ENCODE measurements at regions not wholly inside any gene's neighbourhood (a gene's known extent, or its start where the extent isn't known, plus 50 kb on each side); places are given as distances from the start of the nearest gene placed in this dataset.

DNA sequence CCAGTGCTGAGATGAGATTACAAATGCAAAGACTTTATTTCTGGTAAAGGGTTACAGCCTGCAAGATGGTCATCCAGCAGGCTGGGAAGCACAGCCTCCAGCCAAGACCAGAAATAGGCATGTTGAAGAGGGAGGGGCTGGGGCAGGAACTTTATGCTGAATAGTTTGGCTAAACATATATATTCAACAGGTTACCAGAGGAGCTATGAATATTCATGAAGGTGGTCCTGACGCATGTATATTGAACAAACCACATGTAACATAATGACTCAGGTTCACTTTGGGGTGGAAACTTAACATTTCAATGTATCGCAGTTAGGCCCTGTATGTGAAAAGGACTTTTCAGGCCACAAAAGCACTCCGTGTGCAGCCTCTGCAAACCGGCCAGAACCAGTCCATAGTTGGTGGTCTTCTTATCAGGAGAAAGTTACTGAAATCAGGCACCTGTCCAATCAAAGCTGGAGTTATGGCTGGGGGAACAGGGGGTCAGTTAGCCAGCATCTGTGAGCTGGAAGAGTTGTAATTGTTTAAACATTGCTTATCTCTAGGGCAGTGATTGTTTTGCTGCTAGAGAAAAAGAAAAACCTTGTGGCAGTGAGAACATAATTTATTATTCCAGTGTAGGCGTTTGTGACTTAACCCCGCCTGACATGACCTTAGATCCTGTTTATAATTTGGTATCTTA, 372.9 kb upstream of the AUTS2 start:
- 37 to 88% methylated on average over 3 to 4 of the region's 6 CpGs for WGBS, 2 donors (ENCODE audit: low coverage in 1 of 2)
- no peak overlapping the region for H3K27ac ChIP-seq
- no peaks in the 10 kb centered on the region for H3K4me1 ChIP-seq
- H3K27me3 ChIP-seq, result no peaks in the 10 kb centered on the region
- no peaks in the 10 kb centered on the region for H3K9me3 ChIP-seq
- H3K36me3 ChIP-seq, result no peaks in the 10 kb centered on the region
- no peak overlapping the region for H3K4me3 ChIP-seq
- no peak for ATAC-seq
- TF ChIP-seq POLR2A (IDR thresholded peaks at IDR 0.05), result no peak
- TF ChIP-seq, protein P1, sequence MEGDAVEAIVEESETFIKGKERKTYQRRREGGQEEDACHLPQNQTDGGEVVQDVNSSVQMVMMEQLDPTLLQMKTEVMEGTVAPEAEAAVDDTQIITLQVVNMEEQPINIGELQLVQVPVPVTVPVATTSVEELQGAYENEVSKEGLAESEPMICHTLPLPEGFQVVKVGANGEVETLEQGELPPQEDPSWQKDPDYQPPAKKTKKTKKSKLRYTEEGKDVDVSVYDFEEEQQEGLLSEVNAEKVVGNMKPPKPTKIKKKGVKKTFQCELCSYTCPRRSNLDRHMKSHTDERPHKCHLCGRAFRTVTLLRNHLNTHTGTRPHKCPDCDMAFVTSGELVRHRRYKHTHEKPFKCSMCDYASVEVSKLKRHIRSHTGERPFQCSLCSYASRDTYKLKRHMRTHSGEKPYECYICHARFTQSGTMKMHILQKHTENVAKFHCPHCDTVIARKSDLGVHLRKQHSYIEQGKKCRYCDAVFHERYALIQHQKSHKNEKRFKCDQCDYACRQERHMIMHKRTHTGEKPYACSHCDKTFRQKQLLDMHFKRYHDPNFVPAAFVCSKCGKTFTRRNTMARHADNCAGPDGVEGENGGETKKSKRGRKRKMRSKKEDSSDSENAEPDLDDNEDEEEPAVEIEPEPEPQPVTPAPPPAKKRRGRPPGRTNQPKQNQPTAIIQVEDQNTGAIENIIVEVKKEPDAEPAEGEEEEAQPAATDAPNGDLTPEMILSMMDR (IDR thresholded peaks at IDR 0.05), result no peak
- no peak for TF ChIP-seq POLR2AphosphoS5 (IDR thresholded peaks at IDR 0.05)
- TF ChIP-seq EP300 (IDR thresholded peaks at IDR 0.05), result no peak

DNA sequence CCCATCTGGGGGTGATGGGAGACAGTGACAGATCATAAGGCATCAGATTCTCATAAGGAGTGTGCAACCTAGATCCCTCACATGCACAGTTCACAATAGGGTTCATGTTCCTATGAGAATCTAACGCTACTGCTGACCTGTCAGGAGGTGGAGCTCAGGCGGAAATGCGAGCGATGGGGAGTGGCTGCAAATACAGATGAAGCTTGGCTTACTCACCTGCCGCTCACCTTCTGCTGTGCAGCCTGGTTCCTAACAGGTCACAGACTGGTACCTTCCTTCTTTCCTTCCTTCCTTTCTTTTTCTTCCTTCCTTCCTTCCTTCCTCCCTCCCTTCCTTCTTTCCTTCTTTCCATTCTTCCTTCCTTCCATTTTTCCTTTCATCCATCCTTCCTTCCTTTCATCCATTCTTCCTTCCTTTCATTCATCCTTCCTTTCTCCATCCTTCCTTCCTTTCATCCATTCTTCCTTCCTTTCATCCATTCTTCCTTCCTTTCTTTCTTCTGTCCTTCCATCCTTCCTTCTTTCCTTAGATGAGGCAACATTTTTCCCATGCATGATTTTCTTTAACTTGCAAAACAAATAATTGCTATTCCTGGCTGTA, 370.0 kb upstream of the AUTS2 start:
- no peaks in the 10 kb centered on the region for H3K27me3 ChIP-seq
- 94 to 95% methylated on average over 5 of the region's 5 CpGs for WGBS, 2 donors (ENCODE audit: low coverage in 1 of 2)
- H3K27ac ChIP-seq, result no peak overlapping the region

DNA sequence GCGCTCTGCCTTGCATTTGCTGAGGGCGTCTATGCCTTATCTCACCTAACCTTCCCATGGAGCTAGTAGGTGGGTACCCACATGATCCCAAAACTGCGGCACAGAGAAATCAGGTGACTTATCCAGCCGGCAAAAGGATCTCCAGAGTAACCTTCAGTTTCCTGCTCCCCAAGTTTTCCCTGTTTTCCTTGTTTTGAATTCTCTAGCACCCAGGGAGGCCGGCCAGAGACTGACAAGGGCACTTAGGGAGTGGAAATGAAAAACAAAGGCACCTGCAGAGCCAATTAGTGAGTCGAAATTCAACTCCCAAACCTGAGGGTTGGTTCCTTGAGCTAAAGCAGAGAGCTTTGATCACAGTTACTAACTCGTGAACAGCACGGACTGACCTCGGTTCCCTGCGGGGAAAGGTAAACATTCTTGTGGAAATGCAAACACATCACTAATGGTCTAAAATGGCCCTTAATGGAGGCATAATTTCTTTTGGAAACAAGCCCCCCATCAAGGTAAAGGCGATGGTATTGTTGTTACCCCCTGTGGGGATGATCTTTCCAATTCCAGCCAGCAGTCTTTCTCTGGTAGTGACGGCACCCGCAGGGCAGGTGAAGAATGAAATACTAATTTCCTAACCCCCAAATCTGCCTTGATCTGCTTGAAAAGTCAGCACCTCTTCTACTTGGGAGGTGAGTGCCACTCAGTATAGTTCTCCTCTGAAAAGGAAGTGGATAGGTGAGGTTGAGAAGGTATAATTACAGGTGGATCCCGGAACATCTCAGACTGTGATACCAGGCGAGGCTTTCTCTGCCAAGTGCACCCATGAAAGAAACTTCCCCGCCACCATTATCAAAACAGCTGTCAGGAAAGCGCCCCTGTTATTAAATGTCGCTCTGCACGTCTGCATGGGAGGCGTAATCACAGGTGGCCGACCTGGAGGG, 365.6 kb upstream of the AUTS2 start:
- TF ChIP-seq, protein P1 (IDR thresholded peaks at IDR 0.05), result no peak
- TF ChIP-seq EP300 (IDR thresholded peaks at IDR 0.05), result no peak
- no peak for TF ChIP-seq POLR2AphosphoS5 (IDR thresholded peaks at IDR 0.05)
- TF ChIP-seq POLR2A (IDR thresholded peaks at IDR 0.05), result no peak
- H3K27me3 ChIP-seq, result no peaks in the 10 kb centered on the region
- H3K4me1 ChIP-seq, result peaks cover 0 to 14% (median 0%) of the 10 kb centered on the region in 3 donors
- no peaks in the 10 kb centered on the region for H3K36me3 ChIP-seq
- H3K9me3 ChIP-seq, result no peaks in the 10 kb centered on the region
- H3K27ac ChIP-seq, result no peak overlapping the region
- H3K4me3 ChIP-seq, result no peak overlapping the region
- WGBS, 2 donors (ENCODE audit: low coverage in 1 of 2), result 62 to 75% methylated on average over 9 to 19 of the region's 21 CpGs
- no peak for ATAC-seq

More for the DNA sequence above, 370.0 kb upstream of the AUTS2 start:
- TF ChIP-seq POLR2A (IDR thresholded peaks at IDR 0.05) (no peak), EP300 (IDR thresholded peaks at IDR 0.05) (no peak), POLR2AphosphoS5 (IDR thresholded peaks at IDR 0.05) (no peak)
- TF ChIP-seq, protein P1 (IDR thresholded peaks at IDR 0.05), result no peak
- H3K4me3 ChIP-seq, result no peak overlapping the region
- no peak for ATAC-seq
- H3K36me3 ChIP-seq, result no peaks in the 10 kb centered on the region
- no peaks in the 10 kb centered on the region for H3K4me1 ChIP-seq
- H3K9me3 ChIP-seq, result no peaks in the 10 kb centered on the region

DNA sequence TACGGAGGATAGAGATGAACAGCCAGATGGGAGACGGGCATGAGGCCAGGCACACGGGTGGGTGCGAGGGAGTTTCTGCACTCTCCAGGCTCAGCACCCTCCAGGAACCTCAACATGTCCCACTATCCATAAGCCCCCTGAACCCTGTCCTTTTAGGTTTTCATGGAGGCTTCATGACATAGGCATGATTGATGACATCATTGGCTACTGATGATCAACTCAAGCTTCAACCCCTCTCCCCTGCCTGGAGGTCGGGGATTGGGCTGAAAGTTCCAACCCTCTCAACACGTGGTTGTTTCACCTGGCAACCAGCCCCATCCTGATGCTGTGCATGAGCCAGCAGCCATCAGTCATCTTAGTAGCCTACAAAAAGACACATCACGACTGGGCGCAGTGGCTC, 360.7 kb upstream of the AUTS2 start:
- WGBS, 2 donors (ENCODE audit: low coverage in 1 of 2), result 69% methylated on average over 3 of the region's 8 CpGs; no CpG with 5 or more reads in 1 of the 2 donors
- ATAC-seq, result no peak

More for the DNA sequence above, 360.7 kb upstream of the AUTS2 start:
- Histone ChIP-seq H3K36me3 (no peaks in the 10 kb centered on the region), H3K4me1 (peaks cover 0 to 14% (median 0%) of the 10 kb centered on the region in 3 donors), H3K27me3 (no peaks in the 10 kb centered on the region), H3K27ac (no peak overlapping the region), H3K4me3 (no peak overlapping the region), H3K9me3 (no peaks in the 10 kb centered on the region)
- TF ChIP-seq POLR2AphosphoS5 (IDR thresholded peaks at IDR 0.05), result no peak
- TF ChIP-seq, protein P1 (IDR thresholded peaks at IDR 0.05), result no peak

Data from gastroesophageal sphincter (tissue), 4 donors.